K562 (cell line): ENCODE measurements at regions not wholly inside any gene's neighbourhood (a gene's known extent, or its start where the extent isn't known, plus 50 kb on each side); places are given as distances from the start of the nearest gene placed in this dataset.

ENCODE experiments used
- ATAC-seq: fragments of 200-7000 bp; cut with Tn5 transposase; 3 replicates; pipeline ENCODE4 v1.9.1; 2020; ENCODE audit warnings: moderate library complexity
- BruUV-seq: library from RNA; stranded (reverse); fragments of 400-500 nt; replicated peaks from 2 replicates; lab custom pipeline; 2021; lab: Mats Ljungman, UMichigan
- CTCF ChIA-PET: fragments of 300-600 bp; formaldehyde crosslinking; extraction: SDS; loops from one replicate; lab custom pipeline; 2021; ENCODE audit warnings: low intra/inter-chr PET ratio; lab: Yijun Ruan, JAX
- POLR2A ChIA-PET: fragments of 300-600, 350-650 bp; sonication (Branson Sonifier 250); formaldehyde crosslinking; extraction: SDS; loops from one replicate; lab custom pipeline; 2021; ENCODE audit warnings: antibody characterized with exemption, inconsistent platforms; lab: Yijun Ruan, JAX
- DNase-seq, 4 experiments: peaks; one replicate each; pipeline versions ENCODE4 v3.0.0 to v3.0.0-alpha.2; 2011 to 2018; ENCODE audit warnings: low spot score in 3 of 4, mixed read lengths in 3 of 4; ENCODE audit errors: extremely low read depth in 1 of 4
- FAIRE-seq: peaks from 2 replicates; lab custom pipeline; 2011; peaks lifted over from hg19 to GRCh38; lab: Jason Lieb, UNC
- H2AFZ ChIP-seq: 2 replicates; pipeline ENCODE4 v1.6.0; 2011; ENCODE audit warnings: low read depth, low read length, control low read depth, inconsistent platforms
- H3K27ac ChIP-seq: fragments of 200-600 bp; 3 replicates; pipeline ENCODE4 v1.8.0; 2011; ENCODE audit warnings: low read depth, mild to moderate bottlenecking, control low read depth, inconsistent platforms, low read length, moderate library complexity, mixed read lengths; ENCODE audit errors: extremely low read depth
- H3K27me3 ChIP-seq, 2 experiments: fragments of 300-600 bp in 1 of 2; 2 replicates in 1 of 2; 3 replicates in 1 of 2; pipeline versions ENCODE4 v1.6.0 to v1.8.0; 2011; ENCODE audit warnings: inconsistent platforms in 2 of 2, low read length in 2 of 2, mild to moderate bottlenecking in 1 of 2, mixed read lengths in 1 of 2, moderate library complexity in 1 of 2; ENCODE audit not compliant: control insufficient read depth in 2 of 2, insufficient read depth in 2 of 2
- H3K36me3 ChIP-seq: fragments of 300-600 bp; 3 replicates; pipeline ENCODE4 v1.8.0; 2011; ENCODE audit warnings: mild to moderate bottlenecking, low read length, inconsistent platforms; ENCODE audit not compliant: control insufficient read depth, insufficient read depth
- H3K4me1 ChIP-seq, 2 experiments: fragments of 200-600 bp in 1 of 2; replicated peaks in 1 of 2; 2 replicates in 1 of 2; 3 replicates in 1 of 2; pipeline versions ENCODE4 v1.5.1 to v1.8.0; 2011; ENCODE audit warnings: inconsistent platforms in 2 of 2, low read length in 2 of 2, mild to moderate bottlenecking in 1 of 2, mixed read lengths in 1 of 2, moderate library complexity in 1 of 2; ENCODE audit not compliant: control insufficient read depth in 2 of 2, insufficient read depth in 2 of 2
- H3K4me2 ChIP-seq: 2 replicates; pipeline ENCODE4 v1.6.1; 2011; ENCODE audit warnings: low read length, control low read depth, inconsistent platforms, mixed read lengths; ENCODE audit not compliant: insufficient read depth
- H3K4me3 ChIP-seq: fragments of 200-600 bp; sonication (generic), shearing (Covaris generic); 2 replicates; pipeline ENCODE4 v1.5.1; 2016; ENCODE audit warnings: control low read depth, inconsistent platforms
- H3K79me2 ChIP-seq: fragments of 200-600 bp; 3 replicates; pipeline ENCODE4 v1.8.0; 2011; ENCODE audit warnings: low read length, inconsistent platforms; ENCODE audit not compliant: control insufficient read depth, insufficient read depth
- H3K9ac ChIP-seq, 2 experiments: 2 replicates each; pipeline versions ENCODE4 v1.6.0 to v1.6.1; 2011; ENCODE audit warnings: low read depth in 2 of 2, low read length in 2 of 2, control low read depth in 1 of 2, inconsistent platforms in 1 of 2, mild to moderate bottlenecking in 1 of 2, mixed read lengths in 1 of 2; ENCODE audit not compliant: insufficient read depth in 1 of 2
- H3K9me1 ChIP-seq: one replicate; pipeline ENCODE4 v1.6.0; 2011; ENCODE audit warnings: inconsistent platforms, mild to moderate bottlenecking, low read length, moderate library complexity; ENCODE audit not compliant: control insufficient read depth, insufficient read depth
- H3K9me3 ChIP-seq: replicated peaks from 2 replicates; pipeline ENCODE4 v1.5.1; 2011; ENCODE audit warnings: low read depth, low read length, inconsistent platforms; ENCODE audit not compliant: control insufficient read depth, insufficient read depth
- H4K20me1 ChIP-seq: replicated peaks from 2 replicates; pipeline ENCODE4 v1.6.1; 2011; ENCODE audit warnings: low read length, inconsistent platforms, mixed read lengths; ENCODE audit not compliant: control insufficient read depth, insufficient read depth
- CEBPG ChIP-seq, 3 experiments: fragments of 200-800 bp in 1 of 3; sonication (Bioruptor generic) in 1 of 3; sonication (generic) in 1 of 3; formaldehyde crosslinking in 1 of 3; IDR thresholded peaks in 2 of 3; conservative IDR thresholded peaks in 1 of 3; 2 replicates each; pipeline versions ENCODE4 v1.6.1 to v1.8.0; 2016 to 2022; ENCODE audit warnings: missing compliant biosample characterization in 2 of 3, missing genetic modification characterization in 2 of 3, mild to moderate bottlenecking in 1 of 3, missing genetic modification reagents in 1 of 3
- DMBX1 ChIP-seq: fragments of 250-450 bp; sonication (Bioruptor Pico); IDR thresholded peaks from 2 replicates; pipeline ENCODE4 v1.8.0; 2022; ENCODE audit warnings: inconsistent platforms, mild to moderate bottlenecking, moderate library complexity, borderline replicate concordance
- FOXA1 ChIP-seq: fragments of 450-650 bp; IDR thresholded peaks from 2 replicates; pipeline ENCODE4 v1.6.1; 2016; ENCODE audit warnings: mild to moderate bottlenecking, borderline replicate concordance
- MCM2 ChIP-seq: fragments of 450-650 bp; IDR thresholded peaks from 2 replicates; pipeline ENCODE4 v1.6.1; 2017; ENCODE audit warnings: low read depth, mild to moderate bottlenecking
- POLR2H ChIP-seq: IDR thresholded peaks from 2 replicates; pipeline ENCODE4 v1.6.1; 2016; ENCODE audit warnings: missing genetic modification characterization, low read depth, mild to moderate bottlenecking, control low read depth, missing compliant biosample characterization, moderate library complexity
- SP1 ChIP-seq: sonication (generic); formaldehyde crosslinking; IDR thresholded peaks from 2 replicates; pipeline ENCODE4 v1.8.1; 2022; ENCODE audit warnings: mild to moderate bottlenecking, missing genetic modification reagents
- SPI1 ChIP-seq: IDR thresholded peaks from 2 replicates; pipeline ENCODE4 v1.6.1; 2011; ENCODE audit warnings: low read depth, low read length, control low read depth, borderline replicate concordance
- STAG1 ChIP-seq: sonication (generic); formaldehyde crosslinking; IDR thresholded peaks from 2 replicates; pipeline ENCODE4 v1.5.0; 2020; ENCODE audit warnings: missing genetic modification reagents, borderline replicate concordance
- YBX1 ChIP-seq: fragments of 450-650 bp; IDR thresholded peaks from 2 replicates; pipeline ENCODE4 v1.7.1; 2016; ENCODE audit warnings: mild to moderate bottlenecking
- ZNF354B ChIP-seq: fragments of 250-450 bp; sonication (Bioruptor Pico); IDR thresholded peaks from 2 replicates; pipeline ENCODE4 v1.4.0; 2020
- WGBS: fragments of 100-300 bp; shearing (Covaris generic); methylation state at CpG from one replicate; pipeline ENCODE4 v1.1.6; 2016; ENCODE audit warnings: low coverage, mixed read lengths; ENCODE audit not compliant: insufficient coverage; ENCODE audit errors: missing lambda C conversion rate; 5-methylcytosine and 5-hydroxymethylcytosine counted together
- in situ Hi-C: fragments of 300-500 bp; cut with MboI; formaldehyde crosslinking; loops from 4 replicates; pipeline ENCODE4 v1.15.0; 2018; ENCODE audit warnings: inconsistent platforms, mixed read lengths
- intact Hi-C: fragments of 100-400 bp; cut with micrococcal nuclease; formaldehyde crosslinking; loops from 2 replicates; pipeline ENCODE4 v1.14.2; 2022
- TF ChIP-seq, protein P1 (sequence below): fragments of 450-650 bp; IDR thresholded peaks from 2 replicates; pipeline ENCODE4 v1.6.1; 2018; ENCODE audit warnings: mild to moderate bottlenecking, low read depth; ENCODE audit not compliant: partially characterized antibody

DNA sequence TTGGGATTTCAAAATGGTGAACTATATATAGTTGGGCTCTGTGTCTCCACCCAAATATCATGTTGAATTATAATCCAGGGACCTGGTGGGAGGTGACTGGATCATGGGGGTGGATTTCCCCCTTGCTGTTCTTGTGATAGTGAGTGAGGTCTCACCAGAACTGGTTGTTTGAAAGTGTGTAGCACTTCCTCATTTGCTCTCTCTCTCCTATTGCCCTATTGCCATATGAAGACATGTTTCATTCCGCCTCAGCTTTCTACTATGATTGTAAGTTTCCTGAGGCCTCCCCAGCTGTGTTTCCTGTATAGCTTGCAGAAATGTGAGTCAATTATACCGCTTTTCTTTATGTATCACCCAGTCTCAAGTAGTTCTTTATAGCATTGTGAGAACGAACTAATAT lies 545.6 kb downstream of the TRAM1L1 start:
- no peak for DNase-seq
- ChIA-PET POLR2A (no interaction called here), CTCF (no interaction called here)
- no peaks in the 10 kb centered on the region for H3K79me2 ChIP-seq
- no peaks in the 10 kb centered on the region for H3K36me3 ChIP-seq
- H3K9ac ChIP-seq = no peak overlapping the region
- no peaks in the 10 kb centered on the region for H4K20me1 ChIP-seq
- H3K9me1 ChIP-seq = no peaks in the 10 kb centered on the region
- no peaks in the 10 kb centered on the region for H3K27me3 ChIP-seq
- no peak for FAIRE-seq
- BruUV-seq = no TSS peak
- intact Hi-C loops (no loop called here), in situ Hi-C loops (no loop called here)
- H3K9me3 ChIP-seq = no peaks in the 10 kb centered on the region
- H3K4me2 ChIP-seq = no peak overlapping the region
- H2AFZ ChIP-seq = no peak overlapping the region
- H3K4me1 ChIP-seq = no peaks in the 10 kb centered on the region
- no peak for ATAC-seq
- H3K4me3 ChIP-seq = no peak overlapping the region
- no peak overlapping the region for H3K27ac ChIP-seq
- TF ChIP-seq, protein P1, sequence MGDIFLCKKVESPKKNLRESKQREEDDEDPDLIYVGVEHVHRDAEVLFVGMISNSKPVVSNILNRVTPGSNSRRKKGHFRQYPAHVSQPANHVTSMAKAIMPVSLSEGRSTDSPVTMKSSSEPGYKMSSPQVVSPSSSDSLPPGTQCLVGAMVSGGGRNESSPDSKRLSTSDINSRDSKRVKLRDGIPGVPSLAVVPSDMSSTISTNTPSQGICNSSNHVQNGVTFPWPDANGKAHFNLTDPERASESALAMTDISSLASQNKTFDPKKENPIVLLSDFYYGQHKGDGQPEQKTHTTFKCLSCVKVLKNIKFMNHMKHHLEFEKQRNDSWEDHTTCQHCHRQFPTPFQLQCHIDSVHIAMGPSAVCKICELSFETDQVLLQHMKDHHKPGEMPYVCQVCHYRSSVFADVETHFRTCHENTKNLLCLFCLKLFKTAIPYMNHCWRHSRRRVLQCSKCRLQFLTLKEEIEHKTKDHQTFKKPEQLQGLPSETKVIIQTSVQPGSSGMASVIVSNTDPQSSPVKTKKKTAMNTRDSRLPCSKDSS = no peak
- TF ChIP-seq STAG1 (CRISPR knock-in tag) = no peak
- TF ChIP-seq SPI1 = 0 out of 2 replicates have a peak, but pooled peaks have one; percentile 21
- TF ChIP-seq, all 486 proteins: peak for 1
- WGBS = 0% methylated on average over 3 of the region's 3 CpGs

DNA sequence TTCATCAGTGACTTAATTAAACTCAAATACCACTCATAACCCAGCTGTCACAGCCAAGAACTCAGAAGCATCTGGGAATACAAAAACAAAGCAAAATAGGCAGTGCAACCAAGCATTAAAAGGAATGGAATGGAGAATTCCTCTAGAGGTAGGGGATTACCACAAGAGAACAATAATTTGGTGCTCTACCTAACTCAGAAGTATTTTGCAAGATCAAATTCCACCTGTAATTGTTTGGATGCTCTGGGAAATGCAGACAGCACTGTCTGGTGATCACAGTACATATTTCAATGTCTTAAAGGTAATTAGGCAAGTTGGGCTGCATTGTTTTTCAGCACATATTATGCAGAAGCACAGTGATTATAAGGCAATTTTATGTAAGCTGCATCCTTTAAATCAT lies 547.5 kb downstream of the TRAM1L1 start:
- DNase-seq (no peak), FAIRE-seq (no peak), ATAC-seq (no peak)
- no peak overlapping the region for H3K9ac ChIP-seq
- no peak overlapping the region for H3K27ac ChIP-seq
- BruUV-seq = no TSS peak
- no peaks in the 10 kb centered on the region for H3K9me3 ChIP-seq
- H3K9me1 ChIP-seq = no peaks in the 10 kb centered on the region
- POLR2A ChIA-PET = no interaction called here
- H3K4me3 ChIP-seq = no peak overlapping the region
- H3K4me2 ChIP-seq = no peak overlapping the region
- intact Hi-C loops = no loop called here
- in situ Hi-C loops = no loop called here
- H4K20me1 ChIP-seq = no peaks in the 10 kb centered on the region
- no peaks in the 10 kb centered on the region for H3K27me3 ChIP-seq
- H3K79me2 ChIP-seq = no peaks in the 10 kb centered on the region
- no peaks in the 10 kb centered on the region for H3K4me1 ChIP-seq
- TF ChIP-seq MCM2 (no peak), DMBX1 (CRISPR knock-in tag) (no peak), CEBPG (CRISPR knock-in tag; IDR thresholded peaks at IDR 0.05) (no peak), CEBPG (tag; conservative IDR thresholded peaks at IDR 0.05 in 1 of 2, IDR thresholded peaks at IDR 0.05 in 1 of 2) (no peak), SP1 (CRISPR knock-in tag) (no peak), POLR2H (no peak), ZNF354B (CRISPR knock-in tag) (no peak), FOXA1 (no peak), YBX1 (no peak)
- CTCF ChIA-PET = no interaction called here
- no peak overlapping the region for H2AFZ ChIP-seq
- no peaks in the 10 kb centered on the region for H3K36me3 ChIP-seq
